ENCODE measurements at regions not wholly inside any gene's neighbourhood (a gene's known extent, or its start where the extent isn't known, plus 50 kb on each side); places are given as distances from the start of the nearest gene placed in this dataset.

GRCh38 chr5:122586351-122586750 lies 188.5 kb upstream of the SNX2 start:
- no peak overlapping the region for H3K4me3 ChIP-seq (ENCODE audit: low read depth, low read length)
- no peak for DNase-seq (ENCODE audit: low read depth)
- no peak for TF ChIP-seq CTCF (IDR thresholded peaks at IDR 0.05; ENCODE audit: insufficient read depth, low read depth, low read length, missing control alignments)

GRCh38 chr5:122591828-122592227 lies 183.1 kb upstream of the SNX2 start:
- DNase-seq (ENCODE audit: low read depth) = no peak

DNA sequence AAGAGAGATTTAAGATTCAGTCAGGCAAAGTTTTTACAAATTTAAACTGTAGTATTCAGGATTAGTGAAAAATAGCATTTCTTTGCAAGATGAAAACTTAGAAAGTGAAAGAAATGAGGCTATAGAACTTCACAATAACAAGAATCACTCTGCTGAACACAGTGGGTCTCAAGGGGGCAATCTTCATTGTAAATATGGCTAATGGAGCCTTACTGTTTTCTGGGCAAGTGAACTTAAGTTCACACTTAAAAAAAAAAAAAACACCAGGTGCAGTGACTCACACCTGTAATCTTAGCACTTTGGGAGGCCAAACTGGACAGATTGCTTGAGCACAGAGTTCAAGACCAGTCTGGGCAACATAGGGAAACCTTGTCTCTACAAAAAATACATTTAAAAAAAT lies 175.9 kb upstream of the SNX2 start:
- H3K4me3 ChIP-seq (ENCODE audit: low read depth, low read length) = no peak overlapping the region
- DNase-seq (ENCODE audit: low read depth) = no peak
- no peak for TF ChIP-seq CTCF (IDR thresholded peaks at IDR 0.05; ENCODE audit: insufficient read depth, low read depth, low read length, missing control alignments)

More at GRCh38 chr5:122591828-122592227, 183.1 kb upstream of the SNX2 start:
- H3K4me3 ChIP-seq (ENCODE audit: low read depth, low read length) = no peak overlapping the region
- no peak for TF ChIP-seq CTCF (IDR thresholded peaks at IDR 0.05; ENCODE audit: insufficient read depth, low read depth, low read length, missing control alignments)

- no peak for DNase-seq (ENCODE audit: low read depth)
- TF ChIP-seq CTCF (IDR thresholded peaks at IDR 0.05; ENCODE audit: insufficient read depth, low read depth, low read length, missing control alignments) = no peak
- H3K4me3 ChIP-seq (ENCODE audit: low read depth, low read length) = no peak overlapping the region
Observed at GRCh38 chr5:122600924-122601323, 174.0 kb upstream of the SNX2 start.

GRCh38 chr5:122602700-122603099 lies 172.2 kb upstream of the SNX2 start:
- DNase-seq (ENCODE audit: low read depth) = no peak
- no peak for TF ChIP-seq CTCF (IDR thresholded peaks at IDR 0.05; ENCODE audit: insufficient read depth, low read depth, low read length, missing control alignments)
- no peak overlapping the region for H3K4me3 ChIP-seq (ENCODE audit: low read depth, low read length)

GRCh38 chr5:122605236-122605635 lies 169.6 kb upstream of the SNX2 start:
- DNase-seq (ENCODE audit: low read depth) = no peak
- TF ChIP-seq CTCF (IDR thresholded peaks at IDR 0.05; ENCODE audit: insufficient read depth, low read depth, low read length, missing control alignments) = no peak
- H3K4me3 ChIP-seq (ENCODE audit: low read depth, low read length) = no peak overlapping the region

DNA sequence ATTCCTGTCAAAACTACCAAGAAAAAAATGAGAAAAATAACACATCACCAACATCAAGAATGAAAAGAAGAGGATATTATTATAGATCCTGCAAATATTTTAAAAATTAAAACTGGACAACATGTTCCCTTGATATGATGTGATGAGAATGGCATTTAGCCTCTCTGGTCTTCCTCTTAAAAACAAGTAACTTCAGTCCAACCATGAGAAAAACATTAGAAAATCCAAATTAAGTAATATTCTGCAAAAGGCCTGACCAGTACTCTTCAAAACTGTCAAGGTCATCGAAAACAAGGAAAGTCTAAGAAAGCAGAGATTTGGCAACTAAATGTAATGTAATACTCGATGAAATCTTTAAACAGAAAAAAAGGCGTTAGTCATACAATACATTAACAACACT lies 167.1 kb upstream of the SNX2 start:
- no peak for TF ChIP-seq CTCF (IDR thresholded peaks at IDR 0.05; ENCODE audit: insufficient read depth, low read depth, low read length, missing control alignments)
- DNase-seq (ENCODE audit: low read depth) = no peak

More for the DNA sequence above, 167.1 kb upstream of the SNX2 start:
- H3K4me3 ChIP-seq (ENCODE audit: low read depth, low read length) = no peak overlapping the region

All from GM12865 (cell line).